AML-193 (cell line): ENCODE measurements at regions not wholly inside any gene's neighbourhood (a gene's known extent, or its start where the extent isn't known, plus 50 kb on each side); places are given as distances from the start of the nearest gene placed in this dataset.

Source experiments
- DNase-seq, 2 experiments: peaks; one replicate each; lab custom pipeline; 2025; lab: John Stamatoyannopoulos, UW

- DNase-seq: no peak
These were observed 235.6 kb upstream of the PRDM1 start for GRCh38 chr6:105850261-105851112.

GRCh38 chr6:105849746-105850145, 236.4 kb upstream of the PRDM1 start:
- DNase-seq: no peak

GRCh38 chr6:105847433-105847832, 238.7 kb upstream of the PRDM1 start:
- DNase-seq: no peak

GRCh38 chr6:105844275-105844883, 241.8 kb upstream of the PRDM1 start:
- DNase-seq: no peak

- no peak for DNase-seq
These were observed 246.9 kb upstream of the PRDM1 start for GRCh38 chr6:105839266-105839665.

GRCh38 chr6:105838171-105838570, 248.0 kb upstream of the PRDM1 start:
- no peak for DNase-seq

GRCh38 chr6:105836889-105837288, 249.2 kb upstream of the PRDM1 start:
- no peak for DNase-seq

- no peak for DNase-seq
These were observed 249.8 kb upstream of the PRDM1 start for GRCh38 chr6:105836379-105836778.

GRCh38 chr6:105835373-105835772, 250.8 kb upstream of the PRDM1 start:
- no peak for DNase-seq

GRCh38 chr6:105833959-105834947, 251.9 kb upstream of the PRDM1 start:
- DNase-seq: no peak

- peak; percentile 97 to 98 for DNase-seq
These were observed 253.8 kb upstream of the PRDM1 start for GRCh38 chr6:105832313-105832761.

GRCh38 chr6:105831311-105832097, 254.6 kb upstream of the PRDM1 start:
- DNase-seq: no peak

- DNase-seq: no peak
These were observed 260.9 kb upstream of the PRDM1 start for GRCh38 chr6:105825210-105825609.

- no peak for DNase-seq
These were observed 261.4 kb upstream of the PRDM1 start for GRCh38 chr6:105824732-105825131.

GRCh38 chr6:105821777-105822176, 264.4 kb upstream of the PRDM1 start:
- DNase-seq: no peak

GRCh38 chr6:105821027-105821426, 265.1 kb upstream of the PRDM1 start:
- no peak for DNase-seq

- DNase-seq: no peak
These were observed 266.4 kb upstream of the PRDM1 start for GRCh38 chr6:105819745-105820144.

- DNase-seq: no peak
These were observed 267.6 kb upstream of the PRDM1 start for GRCh38 chr6:105818505-105818904.

GRCh38 chr6:105817961-105818360, 268.2 kb upstream of the PRDM1 start:
- no peak for DNase-seq

- DNase-seq: no peak
These were observed 268.8 kb upstream of the PRDM1 start for GRCh38 chr6:105817370-105817769.

GRCh38 chr6:105816847-105817246, 269.3 kb upstream of the PRDM1 start:
- DNase-seq: no peak
